ENCODE measurements at regions not wholly inside any gene's neighbourhood (a gene's known extent, or its start where the extent isn't known, plus 50 kb on each side); places are given as distances from the start of the nearest gene placed in this dataset.
A peak's percentile ranks its signal among the peaks of the same experiment; 100 is the strongest.

GRCh38 chr9:115956371-115956770 is 197.2 kb upstream of the PAPPA start:
- ChIA-PET POLR2A (no interaction called here), CTCF (interaction anchor here (1.3 kb wide), 1 partner anchor 12 kb away, joined by 4 read pairs; no protein-coding TSS in a partner anchor)
- Histone ChIP-seq H3K4me3 (no peak overlapping the region), H3K9me3 (no peaks in the 10 kb centered on the region), H3K27ac (peak overlapping the region; percentile 56 to 99), H3K4me2 (no peak overlapping the region), H3K4me1 (peaks cover 40% of the 10 kb centered on the region)
- DNase-seq (ENCODE audit: low read depth in 1 of 2, low spot score in 1 of 2) (no peak), FAIRE-seq (no peak), ATAC-seq (no peak)
- 89% methylated on average over 3 of the region's 3 CpGs for WGBS (ENCODE audit: missing lambda C conversion rate)
- TF ChIP-seq, protein P1, sequence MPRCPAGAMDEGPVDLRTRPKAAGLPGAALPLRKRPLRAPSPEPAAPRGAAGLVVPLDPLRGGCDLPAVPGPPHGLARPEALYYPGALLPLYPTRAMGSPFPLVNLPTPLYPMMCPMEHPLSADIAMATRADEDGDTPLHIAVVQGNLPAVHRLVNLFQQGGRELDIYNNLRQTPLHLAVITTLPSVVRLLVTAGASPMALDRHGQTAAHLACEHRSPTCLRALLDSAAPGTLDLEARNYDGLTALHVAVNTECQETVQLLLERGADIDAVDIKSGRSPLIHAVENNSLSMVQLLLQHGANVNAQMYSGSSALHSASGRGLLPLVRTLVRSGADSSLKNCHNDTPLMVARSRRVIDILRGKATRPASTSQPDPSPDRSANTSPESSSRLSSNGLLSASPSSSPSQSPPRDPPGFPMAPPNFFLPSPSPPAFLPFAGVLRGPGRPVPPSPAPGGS (IDR thresholded peaks at IDR 0.05) = no peak
- TF ChIP-seq, protein P2, sequence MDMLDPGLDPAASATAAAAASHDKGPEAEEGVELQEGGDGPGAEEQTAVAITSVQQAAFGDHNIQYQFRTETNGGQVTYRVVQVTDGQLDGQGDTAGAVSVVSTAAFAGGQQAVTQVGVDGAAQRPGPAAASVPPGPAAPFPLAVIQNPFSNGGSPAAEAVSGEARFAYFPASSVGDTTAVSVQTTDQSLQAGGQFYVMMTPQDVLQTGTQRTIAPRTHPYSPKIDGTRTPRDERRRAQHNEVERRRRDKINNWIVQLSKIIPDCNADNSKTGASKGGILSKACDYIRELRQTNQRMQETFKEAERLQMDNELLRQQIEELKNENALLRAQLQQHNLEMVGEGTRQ (IDR thresholded peaks at IDR 0.05) = no peak
- TF ChIP-seq CEBPB (IDR thresholded peaks at IDR 0.05) (no peak), CHD2 (IDR thresholded peaks at IDR 0.05; ENCODE audit: low read length, partially characterized antibody) (no peak), EHMT2 (IDR thresholded peaks at IDR 0.05; ENCODE audit: low read depth) (no peak), ZNF302 (CRISPR knock-in tag; IDR thresholded peaks at IDR 0.05) (no peak), HOXB13 (CRISPR knock-in tag; IDR thresholded peaks at IDR 0.05; ENCODE audit: low read depth) (no peak), SMC3 (IDR thresholded peaks at IDR 0.05) (no peak), POLR2AphosphoS2 (conservative IDR thresholded peaks at IDR 0.05; ENCODE audit: low read length) (no peak), KDM1A (IDR thresholded peaks at IDR 0.05; ENCODE audit: low read depth) (no peak), HOXB5 (CRISPR knock-in tag; IDR thresholded peaks at IDR 0.05) (no peak), RAD21 (conservative IDR thresholded peaks at IDR 0.05 in 1 of 2, IDR thresholded peaks at IDR 0.05 in 1 of 2) (no peak), CHD4 (IDR thresholded peaks at IDR 0.05; ENCODE audit: borderline replicate concordance) (no peak), FOSB (CRISPR knock-in tag; IDR thresholded peaks at IDR 0.05) (no peak), CBX8 (IDR thresholded peaks at IDR 0.05) (no peak), RCOR1 (IDR thresholded peaks at IDR 0.05; ENCODE audit: low read depth, low read length) (no peak)
- TF ChIP-seq, protein P3, sequence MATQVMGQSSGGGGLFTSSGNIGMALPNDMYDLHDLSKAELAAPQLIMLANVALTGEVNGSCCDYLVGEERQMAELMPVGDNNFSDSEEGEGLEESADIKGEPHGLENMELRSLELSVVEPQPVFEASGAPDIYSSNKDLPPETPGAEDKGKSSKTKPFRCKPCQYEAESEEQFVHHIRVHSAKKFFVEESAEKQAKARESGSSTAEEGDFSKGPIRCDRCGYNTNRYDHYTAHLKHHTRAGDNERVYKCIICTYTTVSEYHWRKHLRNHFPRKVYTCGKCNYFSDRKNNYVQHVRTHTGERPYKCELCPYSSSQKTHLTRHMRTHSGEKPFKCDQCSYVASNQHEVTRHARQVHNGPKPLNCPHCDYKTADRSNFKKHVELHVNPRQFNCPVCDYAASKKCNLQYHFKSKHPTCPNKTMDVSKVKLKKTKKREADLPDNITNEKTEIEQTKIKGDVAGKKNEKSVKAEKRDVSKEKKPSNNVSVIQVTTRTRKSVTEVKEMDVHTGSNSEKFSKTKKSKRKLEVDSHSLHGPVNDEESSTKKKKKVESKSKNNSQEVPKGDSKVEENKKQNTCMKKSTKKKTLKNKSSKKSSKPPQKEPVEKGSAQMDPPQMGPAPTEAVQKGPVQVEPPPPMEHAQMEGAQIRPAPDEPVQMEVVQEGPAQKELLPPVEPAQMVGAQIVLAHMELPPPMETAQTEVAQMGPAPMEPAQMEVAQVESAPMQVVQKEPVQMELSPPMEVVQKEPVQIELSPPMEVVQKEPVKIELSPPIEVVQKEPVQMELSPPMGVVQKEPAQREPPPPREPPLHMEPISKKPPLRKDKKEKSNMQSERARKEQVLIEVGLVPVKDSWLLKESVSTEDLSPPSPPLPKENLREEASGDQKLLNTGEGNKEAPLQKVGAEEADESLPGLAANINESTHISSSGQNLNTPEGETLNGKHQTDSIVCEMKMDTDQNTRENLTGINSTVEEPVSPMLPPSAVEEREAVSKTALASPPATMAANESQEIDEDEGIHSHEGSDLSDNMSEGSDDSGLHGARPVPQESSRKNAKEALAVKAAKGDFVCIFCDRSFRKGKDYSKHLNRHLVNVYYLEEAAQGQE (IDR thresholded peaks at IDR 0.05) = no peak

DNA sequence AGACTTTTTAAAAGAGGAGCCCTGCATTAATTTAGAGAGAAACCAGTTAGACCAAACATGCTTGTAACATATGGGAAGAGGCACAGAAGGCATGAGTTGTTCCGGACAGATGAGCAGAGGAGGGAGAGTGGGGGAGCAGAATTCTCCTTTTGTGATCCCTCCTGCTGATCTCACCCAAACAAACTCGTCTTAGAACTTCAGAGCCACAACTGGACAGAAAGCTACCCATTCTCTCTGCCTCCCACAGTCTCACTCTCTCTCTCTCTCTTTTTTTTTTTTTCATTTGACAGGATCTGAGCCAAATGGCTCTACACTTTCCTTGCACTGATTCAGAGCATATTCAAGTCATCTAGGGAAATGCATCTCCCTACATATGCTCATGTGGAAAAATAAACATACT is 196.0 kb upstream of the PAPPA start:
- WGBS (ENCODE audit: missing lambda C conversion rate) = 57% methylated on average over 2 of the region's 2 CpGs
- DNase-seq (ENCODE audit: low read depth in 1 of 2, low spot score in 1 of 2) (no peak), FAIRE-seq (no peak), ATAC-seq (no peak)
- ChIA-PET POLR2A (no interaction called here), CTCF (interaction anchor here (0.6 to 1.7 kb wide), 3 partner anchors 13 to 294 kb away, joined by 3 to 4 read pairs (median 3); no protein-coding TSS in a partner anchor)
- no peak overlapping the region for H3K4me3 ChIP-seq
- H3K4me1 ChIP-seq = peaks cover 28% of the 10 kb centered on the region
- TF ChIP-seq ZC3H11A (IDR thresholded peaks at IDR 0.05) (no peak), POLR2A (IDR thresholded peaks at IDR 0.05; ENCODE audit: low read length) (no peak), TFCP2L1 (CRISPR knock-in tag; IDR thresholded peaks at IDR 0.05) (no peak), NR3C1 (IDR thresholded peaks at IDR 0.05) (no peak), EP300 (IDR thresholded peaks at IDR 0.05) (no peak), RCOR1 (IDR thresholded peaks at IDR 0.05; ENCODE audit: low read depth, low read length) (no peak), RNF2 (IDR thresholded peaks at IDR 0.05; ENCODE audit: borderline replicate concordance, low read depth) (no peak), SREBF2 (IDR thresholded peaks at IDR 0.05) (no peak), ZNF302 (CRISPR knock-in tag; IDR thresholded peaks at IDR 0.05) (no peak), CHD4 (IDR thresholded peaks at IDR 0.05; ENCODE audit: borderline replicate concordance) (no peak), MAZ (IDR thresholded peaks at IDR 0.05; ENCODE audit: borderline replicate concordance, low read depth, low read length) (no peak), POLR2AphosphoS2 (conservative IDR thresholded peaks at IDR 0.05; ENCODE audit: low read length) (no peak), ZSCAN20 (CRISPR knock-in tag; IDR thresholded peaks at IDR 0.05) (no peak), HOXB13 (CRISPR knock-in tag; IDR thresholded peaks at IDR 0.05; ENCODE audit: low read depth) (no peak), SMC3 (IDR thresholded peaks at IDR 0.05) (no peak), HDAC2 (IDR thresholded peaks at IDR 0.05) (no peak)
- TF ChIP-seq, protein P4, sequence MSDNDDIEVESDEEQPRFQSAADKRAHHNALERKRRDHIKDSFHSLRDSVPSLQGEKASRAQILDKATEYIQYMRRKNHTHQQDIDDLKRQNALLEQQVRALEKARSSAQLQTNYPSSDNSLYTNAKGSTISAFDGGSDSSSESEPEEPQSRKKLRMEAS (IDR thresholded peaks at IDR 0.05) = no peak
- no peaks in the 10 kb centered on the region; the same call in 2 of the 3 replicates for H3K9me3 ChIP-seq
- H3K4me2 ChIP-seq = no peak overlapping the region
- H3K27ac ChIP-seq = peak overlapping the region; percentile 56 to 99
